H1 (cell line): ENCODE measurements at regions not wholly inside any gene's neighbourhood (a gene's known extent, or its start where the extent isn't known, plus 50 kb on each side); places are given as distances from the start of the nearest gene placed in this dataset.

Experiments
- CTCF ChIA-PET: fragments of 300-600 bp; sonication (Branson Sonifier 250); formaldehyde crosslinking; loops from one replicate; lab custom pipeline; 2021; ENCODE audit not compliant: partially characterized antibody; lab: Charles Lee
- POLR2A ChIA-PET: fragments of 300-600 bp; sonication (Branson Sonifier 250); formaldehyde crosslinking; loops from one replicate; lab custom pipeline; 2021; ENCODE audit warnings: inconsistent platforms; ENCODE audit not compliant: partially characterized antibody; lab: Charles Lee
- DNase-seq, 2 experiments: peaks; one replicate each; pipeline versions ENCODE4 v3.0.0 to v3.0.0-alpha.2; 2010 to 2022; ENCODE audit warnings: low spot score in 2 of 2, low read depth in 1 of 2, mixed read lengths in 1 of 2
- FAIRE-seq: peaks from 2 replicates; lab custom pipeline; 2011; peaks lifted over from hg19 to GRCh38; lab: Jason Lieb, UNC
- H2AFZ ChIP-seq: 2 replicates; pipeline ENCODE4 v1.8.1; 2012; ENCODE audit warnings: low read length, inconsistent platforms
- H2AK5ac ChIP-seq: 2 replicates; pipeline ENCODE4 v1.6.1; 2013; ENCODE audit warnings: low read depth, low read length
- H2BK120ac ChIP-seq: replicated peaks from 2 replicates; pipeline ENCODE3; 2013; ENCODE audit warnings: low read depth, low read length, inconsistent platforms
- H2BK12ac ChIP-seq: 2 replicates; pipeline ENCODE4 v1.6.1; 2013; ENCODE audit warnings: low read depth, low read length
- H2BK15ac ChIP-seq: 2 replicates; pipeline ENCODE4 v1.6.1; 2013; ENCODE audit warnings: low read length
- H2BK20ac ChIP-seq: 2 replicates; pipeline ENCODE4 v1.6.1; 2013; ENCODE audit warnings: low read length
- H2BK5ac ChIP-seq: 2 replicates; pipeline ENCODE4 v1.6.1; 2013; ENCODE audit warnings: low read depth, low read length
- H3K14ac ChIP-seq: 2 replicates; pipeline ENCODE4 v1.6.1; 2013; ENCODE audit warnings: inconsistent platforms; ENCODE audit not compliant: insufficient read length
- H3K18ac ChIP-seq: 2 replicates; pipeline ENCODE4 v1.6.1; 2013; ENCODE audit warnings: low read length; ENCODE audit errors: extremely low read depth
- H3K23ac ChIP-seq: 2 replicates; pipeline ENCODE4 v1.6.1; 2013; ENCODE audit warnings: inconsistent platforms; ENCODE audit not compliant: insufficient read length
- H3K23me2 ChIP-seq: 2 replicates; pipeline ENCODE4 v1.6.1; 2013; ENCODE audit warnings: low read depth, low read length
- H3K27ac ChIP-seq: 2 replicates; pipeline ENCODE4 v1.6.1; 2011; ENCODE audit warnings: low read depth, low read length, inconsistent platforms
- H3K27me3 ChIP-seq, 4 experiments: replicated peaks in 1 of 4; 1 replicate in 1 of 4; 2 replicates in 3 of 4; pipeline versions ENCODE4 v1.6.1 to v1.8.1; 2011 to 2013; ENCODE audit warnings: low read length in 3 of 4, mild to moderate bottlenecking in 3 of 4, inconsistent platforms in 2 of 4, mixed read lengths in 2 of 4, moderate library complexity in 1 of 4; ENCODE audit not compliant: control insufficient read depth in 3 of 4, insufficient read depth in 3 of 4; ENCODE audit errors: extremely low read depth in 1 of 4
- H3K36me3 ChIP-seq, 4 experiments: 2 replicates each; pipeline versions ENCODE4 v1.6.1 to v1.8.1; 2011 to 2013; ENCODE audit warnings: mild to moderate bottlenecking in 4 of 4, low read length in 3 of 4, moderate library complexity in 2 of 4, control low read depth in 1 of 4, inconsistent platforms in 1 of 4; ENCODE audit not compliant: insufficient read depth in 4 of 4, control insufficient read depth in 2 of 4
- H3K4ac ChIP-seq: replicated peaks from 2 replicates; pipeline ENCODE3; 2013; ENCODE audit warnings: low read length, low read depth, mixed read lengths, inconsistent platforms; ENCODE audit not compliant: insufficient read length
- H3K4me1 ChIP-seq, 4 experiments: replicated peaks in 1 of 4; 1 replicate in 1 of 4; 2 replicates in 3 of 4; pipeline versions ENCODE4 v1.6.1 to v1.8.1; 2011 to 2013; ENCODE audit warnings: low read length in 3 of 4, inconsistent platforms in 2 of 4, mixed read lengths in 1 of 4; ENCODE audit not compliant: insufficient read depth in 4 of 4, control insufficient read depth in 3 of 4
- H3K4me2 ChIP-seq, 2 experiments: 2 replicates each; pipeline versions ENCODE4 v1.6.1 to v1.8.1; 2011 to 2013; ENCODE audit warnings: low read depth in 2 of 2, low read length in 2 of 2, control low read depth in 1 of 2, inconsistent platforms in 1 of 2, mild to moderate bottlenecking in 1 of 2; ENCODE audit not compliant: insufficient read depth in 1 of 2
- H3K4me3 ChIP-seq, 4 experiments: fragments of 200-600, 300-600 bp in 1 of 4; sonication (generic), shearing (Covaris generic), sonication (Bioruptor Twin) in 1 of 4; 2 replicates each; pipeline versions ENCODE4 v1.5.1 to v1.8.1; 2011 to 2016; ENCODE audit warnings: low read length in 4 of 4, low read depth in 3 of 4, control low read depth in 2 of 4, inconsistent platforms in 2 of 4, mild to moderate bottlenecking in 2 of 4, mixed read lengths in 1 of 4, moderate library complexity in 1 of 4; ENCODE audit not compliant: insufficient read depth in 2 of 4; ENCODE audit errors: extremely low read depth in 1 of 4
- H3K56ac ChIP-seq: replicated peaks from 2 replicates; pipeline ENCODE3; 2013; ENCODE audit warnings: low read depth, mild to moderate bottlenecking, mixed read lengths, low read length, inconsistent platforms; ENCODE audit not compliant: insufficient read length
- H3K79me1 ChIP-seq: 2 replicates; pipeline ENCODE4 v1.6.1; 2013; ENCODE audit warnings: low read depth, low read length, control low read depth
- H3K79me2 ChIP-seq, 2 experiments: 2 replicates each; pipeline versions ENCODE4 v1.6.1 to v1.8.1; 2012 to 2013; ENCODE audit warnings: low read length in 2 of 2, mild to moderate bottlenecking in 2 of 2, inconsistent platforms in 1 of 2; ENCODE audit not compliant: insufficient read depth in 2 of 2, control insufficient read depth in 1 of 2
- H3K9ac ChIP-seq, 4 experiments: replicated peaks in 1 of 4; 1 replicate in 1 of 4; 2 replicates in 3 of 4; pipeline versions ENCODE4 v1.6.1 to v1.8.1; 2011 to 2013; ENCODE audit warnings: low read depth in 3 of 4, low read length in 3 of 4, control low read depth in 2 of 4, mild to moderate bottlenecking in 2 of 4, moderate library complexity in 2 of 4, inconsistent platforms in 1 of 4; ENCODE audit errors: extremely low read depth in 1 of 4
- H3K9me3 ChIP-seq, 2 experiments: 2 replicates each; pipeline versions ENCODE4 v1.6.1 to v1.8.1; 2012 to 2013; ENCODE audit warnings: mild to moderate bottlenecking in 2 of 2, moderate library complexity in 2 of 2, control low read depth in 1 of 2, inconsistent platforms in 1 of 2, low read depth in 1 of 2, low read length in 1 of 2, mixed read lengths in 1 of 2; ENCODE audit not compliant: insufficient read depth in 2 of 2
- H4K20me1 ChIP-seq, 2 experiments: replicated peaks in 1 of 2; 2 replicates each; pipeline versions ENCODE3 to v1.8.1; 2011 to 2013; ENCODE audit warnings: inconsistent platforms in 2 of 2, low read length in 2 of 2, mild to moderate bottlenecking in 1 of 2; ENCODE audit not compliant: insufficient read depth in 2 of 2, control insufficient read depth in 1 of 2
- H4K5ac ChIP-seq: 2 replicates; pipeline ENCODE4 v1.6.1; 2013; ENCODE audit warnings: low read length, low read depth, mixed read lengths, inconsistent platforms; ENCODE audit not compliant: insufficient read length
- H4K8ac ChIP-seq: 2 replicates; pipeline ENCODE4 v1.8.0; 2013; ENCODE audit warnings: mild to moderate bottlenecking, moderate library complexity, low read length, inconsistent platforms; ENCODE audit not compliant: insufficient read depth; ENCODE audit errors: extremely low read depth
- H4K91ac ChIP-seq: replicated peaks from 2 replicates; pipeline ENCODE3; 2013; ENCODE audit warnings: low read length, mixed read lengths, inconsistent platforms; ENCODE audit not compliant: insufficient read length
- ATF3 ChIP-seq: IDR thresholded peaks from 2 replicates; pipeline ENCODE4 v1.6.1; 2011; ENCODE audit warnings: low read depth, mild to moderate bottlenecking, low read length; ENCODE audit not compliant: insufficient read depth
- CREB1 ChIP-seq: IDR thresholded peaks from 2 replicates; pipeline ENCODE4 v1.6.1; 2012; ENCODE audit warnings: inconsistent platforms
- E2F6 ChIP-seq: IDR thresholded peaks from 2 replicates; pipeline ENCODE4 v1.6.1; 2012; ENCODE audit warnings: inconsistent platforms
- FOSL1 ChIP-seq: IDR thresholded peaks from 2 replicates; pipeline ENCODE4 v1.6.1; 2011; ENCODE audit warnings: mild to moderate bottlenecking, low read depth, low read length, moderate library complexity; ENCODE audit not compliant: insufficient read depth
- SIX5 ChIP-seq: IDR thresholded peaks from 2 replicates; pipeline ENCODE4 v1.6.1; 2011; ENCODE audit warnings: mild to moderate bottlenecking, low read depth, low read length
- TAF1 ChIP-seq: IDR thresholded peaks from 2 replicates; pipeline ENCODE4 v1.6.1; 2011; ENCODE audit warnings: mild to moderate bottlenecking, low read depth, low read length
- TCF12 ChIP-seq: IDR thresholded peaks from 2 replicates; pipeline ENCODE4 v1.6.1; 2011; ENCODE audit warnings: low read depth, mild to moderate bottlenecking, low read length
- WGBS, 2 experiments: shearing (Covaris generic) in 1 of 2; methylation state at CpG; one replicate each; pipeline versions ENCODE4 v1.1.6 to v1.1.7; 2013 to 2015; ENCODE audit warnings: low lambda C conversion rate in 2 of 2, mixed read lengths in 2 of 2, inconsistent platforms in 1 of 2, low coverage in 1 of 2, missing lambda C conversion rate in 1 of 2; ENCODE audit not compliant: insufficient replicate concordance in 2 of 2, insufficient coverage in 1 of 2, insufficient read length in 1 of 2; ENCODE audit errors: extremely low coverage in 1 of 2, missing lambda C conversion rate in 1 of 2; 5-methylcytosine and 5-hydroxymethylcytosine counted together

GRCh38 chr1:238982736-238983135, 403.6 kb upstream of the CHRM3 start:
- Histone ChIP-seq H4K91ac (no peak overlapping the region), H3K27ac (no peak overlapping the region)
- TF ChIP-seq TAF1 (no peak), E2F6 (no peak), FOSL1 (no peak), TCF12 (no peak), CREB1 (no peak), ATF3 (no peak), SIX5 (no peak)
- TF ChIP-seq, all 59 proteins: peak for 0
- H2BK20ac ChIP-seq: no peak overlapping the region
- H4K5ac ChIP-seq: no peak overlapping the region
- no peak overlapping the region for H2AK5ac ChIP-seq
- no peak overlapping the region for H2BK12ac ChIP-seq
- DNase-seq (no peak), FAIRE-seq (no peak)
- no peaks in the 10 kb centered on the region for H3K9me3 ChIP-seq
- no peaks in the 10 kb centered on the region for H3K4me1 ChIP-seq
- H3K4me3 ChIP-seq: no peak overlapping the region
- H3K56ac ChIP-seq: no peak overlapping the region
- no peak overlapping the region for H2AFZ ChIP-seq
- H3K79me1 ChIP-seq: no peaks in the 10 kb centered on the region
- no peak overlapping the region for H3K9ac ChIP-seq
- no peaks in the 10 kb centered on the region for H3K36me3 ChIP-seq
- no peaks in the 10 kb centered on the region for H3K27me3 ChIP-seq
- no peaks in the 10 kb centered on the region for H4K20me1 ChIP-seq
- H3K4ac ChIP-seq: no peak overlapping the region
- 92% methylated on average over 5 of the region's 5 CpGs; no CpG with 5 or more reads in 1 of the 2 experiments for WGBS, 2 experiments
- no peak overlapping the region for H3K14ac ChIP-seq
- ChIA-PET CTCF (interaction anchor here (0.6 to 1.7 kb wide), 7 partner anchors 10 to 969 kb away, joined by 3 to 6 read pairs (median 3); no protein-coding TSS in a partner anchor), POLR2A (no interaction called here)
- no peak overlapping the region for H3K18ac ChIP-seq
- no peaks in the 10 kb centered on the region for H3K79me2 ChIP-seq
- no peak overlapping the region for H3K23ac ChIP-seq
- no peak overlapping the region for H2BK15ac ChIP-seq
- no peak overlapping the region for H2BK120ac ChIP-seq
- H4K8ac ChIP-seq: no peak overlapping the region
- H3K23me2 ChIP-seq: no peaks in the 10 kb centered on the region
- no peak overlapping the region for H3K4me2 ChIP-seq
- no peak overlapping the region for H2BK5ac ChIP-seq
